Parathyroid adenoma (tissue), 2 donors: ENCODE measurements at regions not wholly inside any gene's neighbourhood (a gene's known extent, or its start where the extent isn't known, plus 50 kb on each side); places are given as distances from the start of the nearest gene placed in this dataset.

Experiments
- H2AFZ ChIP-seq: fragments of 300-600 bp; sonication (generic); one replicate; pipeline ENCODE4 v1.7.0; 2017; ENCODE audit warnings: antibody characterized with exemption, mild to moderate bottlenecking
- H3K27ac ChIP-seq: fragments of 300-600 bp; sonication (generic); one replicate; pipeline ENCODE4 v1.7.0; 2017
- H3K27me3 ChIP-seq: fragments of 300-600 bp; sonication (generic); one replicate; pipeline ENCODE4 v1.7.0; 2017; ENCODE audit warnings: low read length; ENCODE audit not compliant: control insufficient read depth, insufficient read depth
- H3K36me3 ChIP-seq: fragments of 300-600 bp; sonication (generic); one replicate; pipeline ENCODE4 v1.7.0; 2017; ENCODE audit warnings: low read length; ENCODE audit not compliant: control insufficient read depth, insufficient read depth
- H3K4me1 ChIP-seq: fragments of 300-600 bp; sonication (generic); one replicate; pipeline ENCODE4 v1.7.0; 2017; ENCODE audit warnings: control low read depth
- H3K4me2 ChIP-seq: fragments of 300-600 bp; sonication (generic); one replicate; pipeline ENCODE4 v1.7.0; 2017; ENCODE audit warnings: low read length
- H3K4me3 ChIP-seq: fragments of 300-600 bp; sonication (generic); one replicate; pipeline ENCODE4 v1.7.0; 2017; ENCODE audit warnings: low read depth, low read length
- H3K79me2 ChIP-seq: fragments of 300-600 bp; sonication (generic); one replicate; pipeline ENCODE4 v1.7.0; 2017; ENCODE audit warnings: control low read depth
- H3K9ac ChIP-seq: fragments of 300-600 bp; sonication (generic); one replicate; pipeline ENCODE4 v1.7.0; 2017; ENCODE audit warnings: mild to moderate bottlenecking
- H3K9me3 ChIP-seq: fragments of 300-600 bp; sonication (generic); one replicate; pipeline ENCODE4 v1.7.0; 2017; ENCODE audit warnings: low read length; ENCODE audit not compliant: control insufficient read depth
- TF ChIP-seq, protein P1 (sequence below): fragments of 300-600 bp; sonication (generic); IDR thresholded peaks from one replicate; pipeline ENCODE4 v1.7.0; 2017; ENCODE audit warnings: antibody characterized with exemption, mild to moderate bottlenecking
- donor health status: primary hyperparathyroidism.

DNA sequence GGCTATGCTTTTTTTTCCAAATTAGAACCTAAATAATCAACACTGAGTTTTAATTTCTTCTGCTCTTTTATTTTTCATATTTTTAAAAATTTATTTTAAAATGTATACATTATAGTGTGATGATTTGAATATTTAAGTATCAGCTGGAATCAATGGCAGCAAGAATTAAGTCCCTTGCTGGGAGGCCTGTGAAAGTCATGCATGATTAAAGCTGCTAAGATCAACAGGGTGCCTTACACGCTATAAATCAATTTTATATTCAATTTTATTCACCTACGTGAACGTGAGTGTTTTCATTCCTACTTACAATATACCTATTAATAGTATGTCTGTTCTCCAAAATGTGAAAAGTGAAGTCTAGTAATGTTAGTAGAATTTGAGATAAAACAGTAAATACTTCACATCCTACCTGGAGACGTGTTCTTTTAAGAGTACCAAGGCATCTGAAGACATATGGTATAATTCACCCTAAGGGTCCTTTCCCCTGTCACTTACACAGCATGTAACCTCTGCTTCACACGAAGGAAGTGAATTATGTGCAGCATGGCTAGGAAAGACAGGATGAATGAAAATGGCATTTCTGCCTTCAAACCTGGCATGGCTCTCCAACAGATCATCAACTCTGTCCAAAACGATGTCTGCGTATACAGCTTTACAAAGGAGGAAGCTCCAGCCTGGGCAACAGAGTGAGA is 640.4 kb upstream of the ROBO1 start:
- no peak overlapping the region for H3K4me3 ChIP-seq
- H3K27me3 ChIP-seq, result no peaks in the 10 kb centered on the region
- no peaks in the 10 kb centered on the region for H3K36me3 ChIP-seq
- no peak overlapping the region for H3K4me2 ChIP-seq
- TF ChIP-seq, protein P1, sequence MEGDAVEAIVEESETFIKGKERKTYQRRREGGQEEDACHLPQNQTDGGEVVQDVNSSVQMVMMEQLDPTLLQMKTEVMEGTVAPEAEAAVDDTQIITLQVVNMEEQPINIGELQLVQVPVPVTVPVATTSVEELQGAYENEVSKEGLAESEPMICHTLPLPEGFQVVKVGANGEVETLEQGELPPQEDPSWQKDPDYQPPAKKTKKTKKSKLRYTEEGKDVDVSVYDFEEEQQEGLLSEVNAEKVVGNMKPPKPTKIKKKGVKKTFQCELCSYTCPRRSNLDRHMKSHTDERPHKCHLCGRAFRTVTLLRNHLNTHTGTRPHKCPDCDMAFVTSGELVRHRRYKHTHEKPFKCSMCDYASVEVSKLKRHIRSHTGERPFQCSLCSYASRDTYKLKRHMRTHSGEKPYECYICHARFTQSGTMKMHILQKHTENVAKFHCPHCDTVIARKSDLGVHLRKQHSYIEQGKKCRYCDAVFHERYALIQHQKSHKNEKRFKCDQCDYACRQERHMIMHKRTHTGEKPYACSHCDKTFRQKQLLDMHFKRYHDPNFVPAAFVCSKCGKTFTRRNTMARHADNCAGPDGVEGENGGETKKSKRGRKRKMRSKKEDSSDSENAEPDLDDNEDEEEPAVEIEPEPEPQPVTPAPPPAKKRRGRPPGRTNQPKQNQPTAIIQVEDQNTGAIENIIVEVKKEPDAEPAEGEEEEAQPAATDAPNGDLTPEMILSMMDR, result no peak
- H3K9ac ChIP-seq, result no peak overlapping the region
- no peaks in the 10 kb centered on the region for H3K4me1 ChIP-seq
- H3K27ac ChIP-seq, result no peak overlapping the region
- H3K79me2 ChIP-seq, result no peaks in the 10 kb centered on the region
- peak overlapping the region; percentile 11 for H2AFZ ChIP-seq
- H3K9me3 ChIP-seq, result no peaks in the 10 kb centered on the region

- Histone ChIP-seq H3K4me1 (no peaks in the 10 kb centered on the region), H3K4me2 (no peak overlapping the region), H2AFZ (no peak overlapping the region), H3K36me3 (no peaks in the 10 kb centered on the region), H3K79me2 (no peaks in the 10 kb centered on the region), H3K9me3 (no peaks in the 10 kb centered on the region), H3K27ac (no peak overlapping the region), H3K27me3 (no peaks in the 10 kb centered on the region), H3K9ac (no peak overlapping the region), H3K4me3 (no peak overlapping the region)
- TF ChIP-seq, protein P1, result no peak
Measured at GRCh38 chr3:80405618-80406017, 637.8 kb upstream of the ROBO1 start.

- H3K27me3 ChIP-seq, result no peaks in the 10 kb centered on the region
- H3K4me2 ChIP-seq, result no peak overlapping the region
- no peak overlapping the region for H3K27ac ChIP-seq
- H3K4me1 ChIP-seq, result no peaks in the 10 kb centered on the region
- H3K9me3 ChIP-seq, result no peaks in the 10 kb centered on the region
- no peak overlapping the region for H3K4me3 ChIP-seq
- H3K36me3 ChIP-seq, result no peaks in the 10 kb centered on the region
- H3K79me2 ChIP-seq, result no peaks in the 10 kb centered on the region
- H3K9ac ChIP-seq, result no peak overlapping the region
- TF ChIP-seq, protein P1, result no peak
- no peak overlapping the region for H2AFZ ChIP-seq
Measured at GRCh38 chr3:80395023-80395422, 627.2 kb upstream of the ROBO1 start.

GRCh38 chr3:80391573-80391972 is 623.8 kb upstream of the ROBO1 start:
- H3K4me1 ChIP-seq, result no peaks in the 10 kb centered on the region
- no peak overlapping the region for H3K4me2 ChIP-seq
- H3K79me2 ChIP-seq, result no peaks in the 10 kb centered on the region
- no peak overlapping the region for H3K4me3 ChIP-seq
- H3K27ac ChIP-seq, result no peak overlapping the region
- no peak overlapping the region for H3K9ac ChIP-seq
- no peaks in the 10 kb centered on the region for H3K36me3 ChIP-seq
- H3K9me3 ChIP-seq, result no peaks in the 10 kb centered on the region
- no peak overlapping the region for H2AFZ ChIP-seq
- TF ChIP-seq, protein P1, result no peak
- no peaks in the 10 kb centered on the region for H3K27me3 ChIP-seq

DNA sequence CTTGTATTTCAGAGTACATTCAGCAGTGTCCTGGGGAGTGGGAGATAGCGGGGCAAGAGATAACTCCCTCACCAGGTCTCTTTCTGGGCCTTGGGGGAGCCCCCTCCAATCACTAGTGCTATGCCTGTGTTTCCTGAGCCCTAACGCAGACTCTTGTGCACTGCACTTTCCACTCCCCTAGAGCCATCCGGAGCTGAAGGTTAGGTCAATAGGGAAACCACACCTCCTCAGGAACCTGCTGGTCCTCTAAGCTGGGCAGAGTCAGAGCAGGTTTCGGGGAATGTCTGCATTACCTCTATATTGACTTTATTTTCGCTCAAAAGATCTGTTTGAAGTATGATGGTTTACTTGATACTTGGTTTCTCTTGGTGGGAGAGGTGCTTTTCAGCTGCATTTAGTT is 617.0 kb upstream of the ROBO1 start:
- Histone ChIP-seq H3K79me2 (no peaks in the 10 kb centered on the region), H2AFZ (no peak overlapping the region), H3K4me2 (no peak overlapping the region), H3K9ac (no peak overlapping the region), H3K27me3 (no peaks in the 10 kb centered on the region), H3K4me1 (no peaks in the 10 kb centered on the region), H3K27ac (no peak overlapping the region), H3K36me3 (no peaks in the 10 kb centered on the region), H3K4me3 (no peak overlapping the region), H3K9me3 (no peaks in the 10 kb centered on the region)
- TF ChIP-seq, protein P1, result no peak
